Pancreas (tissue), 10 donors: ENCODE measurements at regions not wholly inside any gene's neighbourhood (a gene's known extent, or its start where the extent isn't known, plus 50 kb on each side); places are given as distances from the start of the nearest gene placed in this dataset.

Experiments
- ATAC-seq, 4 donors: fragments of 200-7000 bp; cut with Tn5 transposase; one replicate each; pipeline versions ENCODE4 v1.8.0 to v1.9.1; 2020; ENCODE audit warnings: mild to moderate bottlenecking in 4 of 4, moderate library complexity in 4 of 4
- DNase-seq, 6 donors: peaks; one replicate each; pipeline ENCODE4 v3.0.0-alpha.2; 2020
- FAIRE-seq: peaks from 2 replicates; lab custom pipeline; 2012; peaks lifted over from hg19 to GRCh38; lab: Jason Lieb, UNC
- H3K27ac ChIP-seq, 4 donors: fragments of 200-600 bp; sonication (generic); 1 replicate in 3 of 4; 2 replicates in 1 of 4; pipeline versions ENCODE4 v1.5.0 to v1.8.0; 2020
- H3K27me3 ChIP-seq, 4 donors: fragments of 200-600 bp; one replicate each; pipeline ENCODE4 v1.8.0; 2021
- H3K36me3 ChIP-seq, 3 donors: fragments of 200-600 bp; sonication (generic) in 1 of 3; one replicate each; pipeline versions ENCODE4 v1.5.0 to v1.8.0; 2020 to 2021
- H3K4me1 ChIP-seq, 3 donors: fragments of 200-600 bp; one replicate each; pipeline ENCODE4 v1.8.0; 2021
- H3K4me3 ChIP-seq, 4 donors: fragments of 200-600 bp; sonication (generic) in 2 of 4; one replicate each; pipeline versions ENCODE4 v1.5.0 to v1.8.0; 2020 to 2021
- H3K9me3 ChIP-seq, 4 donors: fragments of 200-600 bp; one replicate each; pipeline ENCODE4 v1.8.0; 2021
- WGBS, 2 donors: extraction: QIAGEN DNeasy Blood & Tissue Kit; methylation state at CpG; one replicate each; pipeline ENCODE4 v1.1.7; 2013; 5-methylcytosine and 5-hydroxymethylcytosine counted together
- intact Hi-C, 3 donors: fragments of 100-400 bp; cut with DNase I; formaldehyde crosslinking; loops; one replicate each; pipeline versions ENCODE4 v1.11.1 to v1.14.2; 2022
- TF ChIP-seq, protein P1 (sequence below), 4 donors: fragments of 200-600 bp; sonication (generic) in 3 of 4; IDR thresholded peaks; one replicate each; pipeline versions ENCODE4 v1.5.0 to v1.8.0; 2021; ENCODE audit warnings: antibody characterized with exemption in 4 of 4
- donor health status: healthy with polysubstance abuse.
- donor health status: DM: no; HTN: no; CAD: no; lungs with moderate emphysema.
- donor health status: DM: no; HTN: no; CAD: no.
- donor health status: control.
- donor health status: control.
- donor health status: Bipolar disorder and iron deficiency.
- donor health status: DM: yes; HTN: yes; CAD: no.
- donor health status: DM: no; HTN: no; CAD: no.
- donor health status: DM: no; HTN: no; CAD: no.
- donor health status: DM: yes; HTN: yes; CAD: no.

DNA sequence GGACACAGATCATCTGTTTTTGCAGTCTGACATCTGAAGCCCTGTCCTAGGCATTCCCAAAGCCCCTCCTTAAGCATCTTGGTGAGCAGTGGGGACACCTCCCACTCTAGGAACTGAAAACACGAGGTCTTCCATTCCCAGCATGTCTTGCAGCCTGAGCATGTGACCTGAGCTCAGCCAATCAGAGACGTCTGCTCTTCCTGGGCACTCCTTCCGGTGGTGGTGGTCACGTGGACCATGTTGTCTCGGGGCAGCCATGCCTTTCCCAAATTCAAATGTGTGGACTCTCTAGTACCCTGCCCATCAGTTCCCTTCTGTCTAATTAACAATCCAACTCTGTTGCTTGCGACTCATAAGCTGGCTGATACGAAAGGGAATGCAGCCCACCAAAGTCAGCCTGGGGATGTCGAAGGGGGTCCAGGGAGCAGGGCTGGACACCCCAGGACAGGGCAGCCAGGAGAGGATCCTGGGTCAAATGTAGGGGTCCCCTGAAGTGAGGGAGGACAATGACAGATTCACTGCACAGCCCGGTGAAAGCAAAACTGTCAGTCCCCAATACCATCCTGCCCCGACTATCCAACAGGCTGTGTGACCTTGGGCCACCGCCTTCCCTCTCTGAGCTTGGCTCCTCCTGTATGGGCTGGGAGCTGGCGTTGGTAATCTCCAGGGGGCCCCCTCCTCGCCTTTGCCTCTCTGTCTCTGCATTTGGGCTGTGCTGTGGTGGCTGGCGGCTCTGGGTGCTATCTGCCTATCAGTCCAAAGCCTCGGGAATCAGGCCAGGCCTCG is 57.4 kb upstream of the BAIAP2L1 start:
- TF ChIP-seq, protein P1, sequence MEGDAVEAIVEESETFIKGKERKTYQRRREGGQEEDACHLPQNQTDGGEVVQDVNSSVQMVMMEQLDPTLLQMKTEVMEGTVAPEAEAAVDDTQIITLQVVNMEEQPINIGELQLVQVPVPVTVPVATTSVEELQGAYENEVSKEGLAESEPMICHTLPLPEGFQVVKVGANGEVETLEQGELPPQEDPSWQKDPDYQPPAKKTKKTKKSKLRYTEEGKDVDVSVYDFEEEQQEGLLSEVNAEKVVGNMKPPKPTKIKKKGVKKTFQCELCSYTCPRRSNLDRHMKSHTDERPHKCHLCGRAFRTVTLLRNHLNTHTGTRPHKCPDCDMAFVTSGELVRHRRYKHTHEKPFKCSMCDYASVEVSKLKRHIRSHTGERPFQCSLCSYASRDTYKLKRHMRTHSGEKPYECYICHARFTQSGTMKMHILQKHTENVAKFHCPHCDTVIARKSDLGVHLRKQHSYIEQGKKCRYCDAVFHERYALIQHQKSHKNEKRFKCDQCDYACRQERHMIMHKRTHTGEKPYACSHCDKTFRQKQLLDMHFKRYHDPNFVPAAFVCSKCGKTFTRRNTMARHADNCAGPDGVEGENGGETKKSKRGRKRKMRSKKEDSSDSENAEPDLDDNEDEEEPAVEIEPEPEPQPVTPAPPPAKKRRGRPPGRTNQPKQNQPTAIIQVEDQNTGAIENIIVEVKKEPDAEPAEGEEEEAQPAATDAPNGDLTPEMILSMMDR (IDR thresholded peaks at IDR 0.05) = no peak
- intact Hi-C loops = no loop called here
- 73 to 79% methylated on average over 16 of the region's 16 CpGs for WGBS, 2 donors
- no peaks in the 10 kb centered on the region for H3K4me1 ChIP-seq
- no peak for FAIRE-seq
- no peak overlapping the region for H3K4me3 ChIP-seq
- no peaks in the 10 kb centered on the region for H3K27me3 ChIP-seq
- ATAC-seq = no peak
- no peaks in the 10 kb centered on the region for H3K9me3 ChIP-seq
- H3K27ac ChIP-seq = no peak overlapping the region
- no peak for DNase-seq
- H3K36me3 ChIP-seq = no peaks in the 10 kb centered on the region

DNA sequence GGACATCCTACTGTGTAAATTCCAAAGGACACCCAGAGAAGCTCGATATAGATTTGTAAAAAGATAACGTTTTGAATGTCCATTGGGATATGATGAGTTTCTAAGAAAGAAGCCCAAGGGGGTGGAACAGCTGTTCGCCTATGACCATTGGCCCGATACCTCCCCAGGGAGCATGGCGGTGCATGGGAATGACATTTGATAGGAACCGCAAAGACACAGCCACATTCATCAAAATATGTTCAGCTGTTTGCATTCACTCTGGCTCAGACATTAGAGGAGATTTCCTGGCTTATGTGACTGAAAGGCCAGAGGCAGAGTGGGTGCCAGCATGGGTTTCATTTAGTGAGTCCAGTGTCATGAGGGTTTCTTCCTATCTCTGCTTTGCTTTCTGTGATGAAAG is 56.0 kb upstream of the BAIAP2L1 start:
- 74% methylated on average over 6 of the region's 6 CpGs for WGBS, 2 donors
- no peak for FAIRE-seq

GRCh38 chr7:98452791-98453190 is 51.9 kb upstream of the BAIAP2L1 start:
- WGBS, 2 donors = 85 to 90% methylated on average over 9 of the region's 9 CpGs
- TF ChIP-seq, protein P1 (IDR thresholded peaks at IDR 0.05) = no peak
- H3K4me3 ChIP-seq = no peak overlapping the region
- H3K4me1 ChIP-seq = no peaks in the 10 kb centered on the region
- intact Hi-C loops = no loop called here
- H3K27ac ChIP-seq = no peak overlapping the region
- H3K9me3 ChIP-seq = no peaks in the 10 kb centered on the region
- DNase-seq (no peak), ATAC-seq (no peak), FAIRE-seq (no peak)
- no peaks in the 10 kb centered on the region for H3K36me3 ChIP-seq
- no peaks in the 10 kb centered on the region for H3K27me3 ChIP-seq

More for the DNA sequence above, 56.0 kb upstream of the BAIAP2L1 start:
- TF ChIP-seq, protein P1 (IDR thresholded peaks at IDR 0.05) = no peak
- Histone ChIP-seq H3K27ac (no peak overlapping the region), H3K4me3 (no peak overlapping the region), H3K9me3 (no peaks in the 10 kb centered on the region), H3K27me3 (no peaks in the 10 kb centered on the region), H3K4me1 (no peaks in the 10 kb centered on the region), H3K36me3 (no peaks in the 10 kb centered on the region)
- DNase-seq (no peak), ATAC-seq (no peak)
- intact Hi-C loops = no loop called here
